HG03469 (cell line): ENCODE measurements at regions not wholly inside any gene's neighbourhood (a gene's known extent, or its start where the extent isn't known, plus 50 kb on each side); places are given as distances from the start of the nearest gene placed in this dataset.

Experiments
- ATAC-seq: cut with Tn5 transposase; IDR thresholded peaks from one replicate; pipeline ENCODE4 v1.9.1; 2021; ENCODE audit warnings: mild to moderate bottlenecking, moderate library complexity, moderate number of reproducible peaks; ENCODE audit not compliant: unreplicated experiment

- ATAC-seq = no peak
Measured at GRCh38 chr14:85788470-85789233, 258.7 kb downstream of the FLRT2 start.

GRCh38 chr14:85766295-85766694 is 236.4 kb downstream of the FLRT2 start:
- ATAC-seq = no peak

GRCh38 chr14:85764822-85765221 is 234.9 kb downstream of the FLRT2 start:
- ATAC-seq = no peak

- no peak for ATAC-seq
Measured at GRCh38 chr14:85762526-85762925, 232.6 kb downstream of the FLRT2 start.

GRCh38 chr14:85752175-85752574 is 222.2 kb downstream of the FLRT2 start:
- ATAC-seq = no peak

GRCh38 chr14:85744573-85744972 is 214.6 kb downstream of the FLRT2 start:
- ATAC-seq = no peak

- ATAC-seq = no peak
Measured at GRCh38 chr14:85732031-85732430, 202.1 kb downstream of the FLRT2 start.

- ATAC-seq = no peak
Measured at GRCh38 chr14:85731186-85731585, 201.2 kb downstream of the FLRT2 start.

- no peak for ATAC-seq
Measured at GRCh38 chr14:85728476-85729065, 198.6 kb downstream of the FLRT2 start.

- ATAC-seq = no peak
Measured at GRCh38 chr14:85714069-85714468, 184.1 kb downstream of the FLRT2 start.

- no peak for ATAC-seq
Measured at GRCh38 chr14:85711620-85712019, 181.7 kb downstream of the FLRT2 start.
